SK-N-SH treated with all-trans-retinoic acid at 6 μM for 48 hours (cell line): ENCODE measurements at regions not wholly inside any gene's neighbourhood (a gene's known extent, or its start where the extent isn't known, plus 50 kb on each side); places are given as distances from the start of the nearest gene placed in this dataset.

Experiments
- ARNTL ChIP-seq: fragments of 450-650 bp; formaldehyde crosslinking; IDR thresholded peaks from 2 replicates; pipeline ENCODE4 v1.5.0; 2020; ENCODE audit warnings: low read depth, mild to moderate bottlenecking, moderate library complexity, borderline replicate concordance
- BACH2 ChIP-seq: fragments of 250-450 bp; sonication (Bioruptor Pico); IDR thresholded peaks from 2 replicates; pipeline ENCODE4 v1.9.0; 2021; ENCODE audit warnings: mild to moderate bottlenecking, borderline replicate concordance
- CSDC2 ChIP-seq: fragments of 250-450 bp; sonication (Bioruptor Pico); IDR thresholded peaks from 2 replicates; pipeline ENCODE4 v1.5.0; 2020; ENCODE audit warnings: mild to moderate bottlenecking, moderate library complexity
- ESRRG ChIP-seq: fragments of 250-450 bp; sonication (Bioruptor Pico); IDR thresholded peaks from 2 replicates; pipeline ENCODE4 v1.6.1; 2021; ENCODE audit warnings: mild to moderate bottlenecking
- OSR1 ChIP-seq: fragments of 250-450 bp; sonication (Bioruptor Pico); IDR thresholded peaks from 2 replicates; pipeline ENCODE4 v1.8.0; 2022; ENCODE audit warnings: moderate library complexity, mild to moderate bottlenecking, inconsistent platforms
- RARB ChIP-seq: fragments of 250-450 bp; sonication (Bioruptor Pico); IDR thresholded peaks from 2 replicates; pipeline ENCODE4 v1.8.0; 2021; ENCODE audit warnings: mild to moderate bottlenecking, moderate library complexity
- TF ChIP-seq, protein P1 (sequence below): fragments of 250-450 bp; sonication (Bioruptor Pico); IDR thresholded peaks from 2 replicates; pipeline ENCODE4 v1.8.0; 2020; ENCODE audit warnings: mild to moderate bottlenecking, moderate library complexity, borderline replicate concordance
- TF ChIP-seq, protein P2 (sequence below): fragments of 250-450 bp; sonication (Bioruptor Pico); IDR thresholded peaks from 2 replicates; pipeline ENCODE4 v1.5.1; 2021; ENCODE audit warnings: mild to moderate bottlenecking, moderate library complexity

DNA sequence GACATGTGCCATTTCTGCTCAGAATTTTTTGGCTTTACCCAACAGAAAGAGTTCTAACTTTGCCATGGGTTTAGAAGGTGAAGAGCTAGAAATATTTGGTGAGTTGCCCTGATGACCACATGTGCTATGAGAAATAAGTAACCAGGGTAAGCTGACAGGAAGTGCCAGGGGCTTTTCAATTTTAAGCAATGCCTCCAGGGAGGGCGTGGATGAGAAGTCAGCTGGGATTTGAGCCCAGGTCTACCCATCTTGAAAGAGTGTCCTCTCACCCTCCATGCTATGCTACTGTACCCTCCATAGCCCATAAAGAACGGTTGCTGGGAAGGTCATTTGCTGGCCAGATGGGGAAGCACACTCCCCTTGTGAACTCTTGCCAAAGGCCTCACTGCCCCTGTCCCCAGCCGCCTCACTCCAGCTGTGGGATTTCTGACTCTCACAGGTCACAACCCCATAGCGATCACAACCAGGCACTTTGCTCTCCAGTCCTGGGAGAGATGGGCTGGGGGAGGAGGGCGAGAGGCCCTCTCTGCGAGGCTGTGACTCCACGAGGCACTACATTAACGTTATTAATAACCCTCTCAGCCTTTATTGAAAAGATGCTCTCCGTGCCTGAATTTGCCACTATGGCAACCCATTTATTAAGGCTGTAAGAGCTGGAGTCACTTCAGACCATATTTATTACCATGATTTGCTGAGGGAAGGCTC is 291.1 kb downstream of the DHX35 start:
- TF ChIP-seq CSDC2 (CRISPR knock-in tag) (no peak), ARNTL (no peak), BACH2 (CRISPR knock-in tag) (no peak), ESRRG (no peak), RARB (CRISPR knock-in tag) (no peak), OSR1 (no peak)
- TF ChIP-seq, protein P1, sequence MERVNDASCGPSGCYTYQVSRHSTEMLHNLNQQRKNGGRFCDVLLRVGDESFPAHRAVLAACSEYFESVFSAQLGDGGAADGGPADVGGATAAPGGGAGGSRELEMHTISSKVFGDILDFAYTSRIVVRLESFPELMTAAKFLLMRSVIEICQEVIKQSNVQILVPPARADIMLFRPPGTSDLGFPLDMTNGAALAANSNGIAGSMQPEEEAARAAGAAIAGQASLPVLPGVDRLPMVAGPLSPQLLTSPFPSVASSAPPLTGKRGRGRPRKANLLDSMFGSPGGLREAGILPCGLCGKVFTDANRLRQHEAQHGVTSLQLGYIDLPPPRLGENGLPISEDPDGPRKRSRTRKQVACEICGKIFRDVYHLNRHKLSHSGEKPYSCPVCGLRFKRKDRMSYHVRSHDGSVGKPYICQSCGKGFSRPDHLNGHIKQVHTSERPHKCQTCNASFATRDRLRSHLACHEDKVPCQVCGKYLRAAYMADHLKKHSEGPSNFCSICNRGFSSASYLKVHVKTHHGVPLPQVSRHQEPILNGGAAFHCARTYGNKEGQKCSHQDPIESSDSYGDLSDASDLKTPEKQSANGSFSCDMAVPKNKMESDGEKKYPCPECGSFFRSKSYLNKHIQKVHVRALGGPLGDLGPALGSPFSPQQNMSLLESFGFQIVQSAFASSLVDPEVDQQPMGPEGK: no peak
- TF ChIP-seq, protein P2, sequence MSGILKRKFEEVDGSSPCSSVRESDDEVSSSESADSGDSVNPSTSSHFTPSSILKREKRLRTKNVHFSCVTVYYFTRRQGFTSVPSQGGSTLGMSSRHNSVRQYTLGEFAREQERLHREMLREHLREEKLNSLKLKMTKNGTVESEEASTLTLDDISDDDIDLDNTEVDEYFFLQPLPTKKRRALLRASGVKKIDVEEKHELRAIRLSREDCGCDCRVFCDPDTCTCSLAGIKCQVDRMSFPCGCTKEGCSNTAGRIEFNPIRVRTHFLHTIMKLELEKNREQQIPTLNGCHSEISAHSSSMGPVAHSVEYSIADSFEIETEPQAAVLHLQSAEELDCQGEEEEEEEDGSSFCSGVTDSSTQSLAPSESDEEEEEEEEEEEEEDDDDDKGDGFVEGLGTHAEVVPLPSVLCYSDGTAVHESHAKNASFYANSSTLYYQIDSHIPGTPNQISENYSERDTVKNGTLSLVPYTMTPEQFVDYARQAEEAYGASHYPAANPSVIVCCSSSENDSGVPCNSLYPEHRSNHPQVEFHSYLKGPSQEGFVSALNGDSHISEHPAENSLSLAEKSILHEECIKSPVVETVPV (CRISPR knock-in tag): no peak
